ENCODE measurements at regions not wholly inside any gene's neighbourhood (a gene's known extent, or its start where the extent isn't known, plus 50 kb on each side); places are given as distances from the start of the nearest gene placed in this dataset.

DNA sequence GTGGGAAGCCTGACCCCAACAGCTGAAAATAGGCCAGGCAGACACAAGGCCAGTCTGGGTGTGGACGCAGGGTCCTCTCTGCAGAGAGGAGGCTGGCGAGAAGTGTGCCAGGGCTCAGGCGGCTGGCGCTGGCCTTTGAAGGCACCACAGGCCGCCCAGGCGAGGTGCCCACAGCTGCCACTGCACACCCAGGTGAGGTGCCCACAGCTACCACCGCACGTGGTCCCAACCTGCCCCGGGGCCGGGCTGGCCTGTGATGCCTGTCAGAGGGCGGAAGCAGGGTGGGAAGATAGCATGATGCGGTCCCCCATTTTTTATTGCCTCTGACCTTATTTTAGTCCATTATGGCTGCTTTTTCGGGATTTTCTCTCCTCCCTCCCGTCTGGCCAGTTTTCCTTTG, 1303.9 kb downstream of the BRD1 start:
- Histone ChIP-seq H3K4me3 (ENCODE audit: control extremely low read depth in 1 of 5, extremely low read depth in 1 of 5, insufficient read depth in 1 of 5, low read depth in 2 of 5, low read length in 4 of 5) (no peak overlapping the region), H3K27ac (ENCODE audit: low read length in 2 of 2) (no peak overlapping the region), H3K27me3 (replicated peaks in 1 of 4; ENCODE audit: control extremely low read depth in 1 of 4, control insufficient read depth in 3 of 4, insufficient read depth in 4 of 4, low read length in 3 of 4) (no peaks in the 10 kb centered on the region), H3K79me2 (ENCODE audit: control insufficient read depth, insufficient read depth, low read length) (no peaks in the 10 kb centered on the region), H4K20me1 (ENCODE audit: control insufficient read depth, insufficient read depth, low read length, poor library complexity, severe bottlenecking) (no peaks in the 10 kb centered on the region), H2AFZ (ENCODE audit: insufficient read depth, low read depth, low read length, poor library complexity, severe bottlenecking) (no peak overlapping the region), H3K4me2 (replicated peaks; ENCODE audit: low read depth, low read length, poor library complexity, severe bottlenecking) (no peak overlapping the region), H3K4me1 (ENCODE audit: control insufficient read depth in 2 of 2, insufficient read depth in 2 of 2, low read length in 2 of 2) (no peaks in the 10 kb centered on the region), H3K9me3 (ENCODE audit: control extremely low read depth in 1 of 3, control insufficient read depth in 2 of 3, insufficient read depth in 1 of 3, low read length in 2 of 3) (no peaks in the 10 kb centered on the region), H3K36me3 (replicated peaks in 1 of 2; ENCODE audit: control extremely low read depth in 1 of 2, control insufficient read depth in 1 of 2, extremely low read depth in 1 of 2, insufficient read depth in 2 of 2, low read length in 1 of 2) (no peaks in the 10 kb centered on the region), H3K9ac (ENCODE audit: low read length) (no peak overlapping the region)
- H3K4me1 Mint-ChIP-seq, result no peaks in the 10 kb centered on the region
- H3K9me3 Mint-ChIP-seq (ENCODE audit: insufficient read depth), result no peaks in the 10 kb centered on the region
- no peak overlapping the region for H3K4me3 Mint-ChIP-seq
- POLR2A ChIA-PET, result no interaction called here
- intact Hi-C loops (cut with micrococcal nuclease), result no loop called here
- CTCF ChIA-PET, result no interaction called here
- ATAC-seq (ENCODE audit: low read depth) (no peak), DNase-seq (no peak)
- 95% methylated on average over 14 of the region's 14 CpGs for WGBS (ENCODE audit: insufficient coverage)
- TF ChIP-seq, protein P1, sequence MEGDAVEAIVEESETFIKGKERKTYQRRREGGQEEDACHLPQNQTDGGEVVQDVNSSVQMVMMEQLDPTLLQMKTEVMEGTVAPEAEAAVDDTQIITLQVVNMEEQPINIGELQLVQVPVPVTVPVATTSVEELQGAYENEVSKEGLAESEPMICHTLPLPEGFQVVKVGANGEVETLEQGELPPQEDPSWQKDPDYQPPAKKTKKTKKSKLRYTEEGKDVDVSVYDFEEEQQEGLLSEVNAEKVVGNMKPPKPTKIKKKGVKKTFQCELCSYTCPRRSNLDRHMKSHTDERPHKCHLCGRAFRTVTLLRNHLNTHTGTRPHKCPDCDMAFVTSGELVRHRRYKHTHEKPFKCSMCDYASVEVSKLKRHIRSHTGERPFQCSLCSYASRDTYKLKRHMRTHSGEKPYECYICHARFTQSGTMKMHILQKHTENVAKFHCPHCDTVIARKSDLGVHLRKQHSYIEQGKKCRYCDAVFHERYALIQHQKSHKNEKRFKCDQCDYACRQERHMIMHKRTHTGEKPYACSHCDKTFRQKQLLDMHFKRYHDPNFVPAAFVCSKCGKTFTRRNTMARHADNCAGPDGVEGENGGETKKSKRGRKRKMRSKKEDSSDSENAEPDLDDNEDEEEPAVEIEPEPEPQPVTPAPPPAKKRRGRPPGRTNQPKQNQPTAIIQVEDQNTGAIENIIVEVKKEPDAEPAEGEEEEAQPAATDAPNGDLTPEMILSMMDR (IDR thresholded peaks at IDR 0.05), result no peak
- TF ChIP-seq EZH2 (IDR thresholded peaks at IDR 0.05; ENCODE audit: borderline replicate concordance, insufficient read depth, low read depth, low read length, poor library complexity, severe bottlenecking), result no peak
- no peak overlapping the region for H3K27ac Mint-ChIP-seq
- H3K27me3 Mint-ChIP-seq, result no peaks in the 10 kb centered on the region

- no peaks in the 10 kb centered on the region for H3K4me1 ChIP-seq (ENCODE audit: control insufficient read depth in 2 of 2, insufficient read depth in 2 of 2, low read length in 2 of 2)
- no peak overlapping the region for H3K4me2 ChIP-seq (replicated peaks; ENCODE audit: low read depth, low read length, poor library complexity, severe bottlenecking)
- TF ChIP-seq, protein P1 (IDR thresholded peaks at IDR 0.05), result no peak
- TF ChIP-seq EZH2 (IDR thresholded peaks at IDR 0.05; ENCODE audit: borderline replicate concordance, insufficient read depth, low read depth, low read length, poor library complexity, severe bottlenecking), result no peak
- H3K79me2 ChIP-seq (ENCODE audit: control insufficient read depth, insufficient read depth, low read length), result no peaks in the 10 kb centered on the region
- H3K4me3 ChIP-seq (ENCODE audit: control extremely low read depth in 1 of 5, extremely low read depth in 1 of 5, insufficient read depth in 1 of 5, low read depth in 2 of 5, low read length in 4 of 5), result no peak overlapping the region
- Mint-ChIP-seq H3K9me3 (ENCODE audit: insufficient read depth) (no peaks in the 10 kb centered on the region), H3K4me1 (no peaks in the 10 kb centered on the region), H3K27me3 (no peaks in the 10 kb centered on the region), H3K4me3 (no peak overlapping the region), H3K27ac (no peak overlapping the region)
- no peaks in the 10 kb centered on the region for H3K36me3 ChIP-seq (replicated peaks in 1 of 2; ENCODE audit: control extremely low read depth in 1 of 2, control insufficient read depth in 1 of 2, extremely low read depth in 1 of 2, insufficient read depth in 2 of 2, low read length in 1 of 2)
- ChIA-PET CTCF (no interaction called here), POLR2A (no interaction called here)
- H2AFZ ChIP-seq (ENCODE audit: insufficient read depth, low read depth, low read length, poor library complexity, severe bottlenecking), result no peak overlapping the region
- H4K20me1 ChIP-seq (ENCODE audit: control insufficient read depth, insufficient read depth, low read length, poor library complexity, severe bottlenecking), result no peaks in the 10 kb centered on the region
- H3K9ac ChIP-seq (ENCODE audit: low read length), result no peak overlapping the region
- ATAC-seq (ENCODE audit: low read depth), result no peak
- 92% methylated on average over 18 of the region's 19 CpGs for WGBS (ENCODE audit: insufficient coverage)
- intact Hi-C loops (cut with micrococcal nuclease), result no loop called here
- H3K27ac ChIP-seq (ENCODE audit: low read length in 2 of 2), result no peak overlapping the region
- no peaks in the 10 kb centered on the region for H3K9me3 ChIP-seq (ENCODE audit: control extremely low read depth in 1 of 3, control insufficient read depth in 2 of 3, insufficient read depth in 1 of 3, low read length in 2 of 3)
- no peak for DNase-seq
- no peaks in the 10 kb centered on the region for H3K27me3 ChIP-seq (replicated peaks in 1 of 4; ENCODE audit: control extremely low read depth in 1 of 4, control insufficient read depth in 3 of 4, insufficient read depth in 4 of 4, low read length in 3 of 4)
Measured at GRCh38 chr22:48523091-48523490, 1304.6 kb downstream of the BRD1 start.
